HG02623 (cell line): ENCODE measurements at regions not wholly inside any gene's neighbourhood (a gene's known extent, or its start where the extent isn't known, plus 50 kb on each side); places are given as distances from the start of the nearest gene placed in this dataset.
"Not testable (repeated sequence)": the region's sequence is repeated elsewhere in the genome, so short reads cannot be mapped to it uniquely, and the experiment has no call there.

Experiments used
- ATAC-seq: cut with Tn5 transposase; IDR thresholded peaks from one replicate; pipeline ENCODE4 v1.9.1; 2021; ENCODE audit warnings: moderate library complexity; ENCODE audit not compliant: unreplicated experiment

- ATAC-seq: no peak
These were observed 159.9 kb downstream of the DUSP6 start for GRCh38 chr12:89192429-89192828.

DNA sequence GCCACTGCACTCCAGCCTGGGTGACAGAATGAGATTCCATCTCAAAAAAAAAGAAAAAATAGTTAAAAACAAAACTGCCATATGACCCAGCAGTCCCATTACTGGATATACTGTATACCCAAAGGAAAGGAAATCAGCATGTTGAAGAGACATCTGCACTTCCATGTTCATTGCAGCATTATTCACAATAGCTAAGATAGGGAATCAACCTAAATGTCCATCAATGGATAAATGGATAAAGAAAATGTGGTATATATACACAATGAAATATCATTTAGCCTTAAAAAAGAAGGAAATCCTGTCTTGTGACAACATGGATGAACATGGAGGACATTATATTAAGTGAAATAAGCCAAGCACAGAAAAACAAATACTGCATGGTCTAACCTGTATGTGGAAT, 160.7 kb downstream of the DUSP6 start:
- not testable (repeated sequence) for ATAC-seq

DNA sequence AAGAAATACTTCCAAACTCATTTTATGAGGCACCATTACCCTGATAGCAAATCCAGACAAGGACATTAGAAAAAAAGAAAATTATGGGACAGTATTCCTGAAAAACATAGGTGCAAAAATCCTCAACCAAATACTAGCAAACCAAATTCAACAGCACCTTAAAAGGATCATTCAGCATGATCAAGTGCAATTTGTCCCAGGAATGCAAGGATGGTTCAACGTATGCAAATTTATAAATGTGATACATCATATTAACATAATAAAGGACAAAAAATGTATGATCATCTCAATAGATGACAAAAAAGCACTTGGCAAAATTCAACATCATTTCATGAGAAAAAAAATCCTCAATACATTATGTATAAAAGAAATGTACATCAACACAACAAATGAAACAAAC, 162.9 kb downstream of the DUSP6 start:
- no peak for ATAC-seq

GRCh38 chr12:89187507-89187906, 164.8 kb downstream of the DUSP6 start:
- ATAC-seq: no peak

DNA sequence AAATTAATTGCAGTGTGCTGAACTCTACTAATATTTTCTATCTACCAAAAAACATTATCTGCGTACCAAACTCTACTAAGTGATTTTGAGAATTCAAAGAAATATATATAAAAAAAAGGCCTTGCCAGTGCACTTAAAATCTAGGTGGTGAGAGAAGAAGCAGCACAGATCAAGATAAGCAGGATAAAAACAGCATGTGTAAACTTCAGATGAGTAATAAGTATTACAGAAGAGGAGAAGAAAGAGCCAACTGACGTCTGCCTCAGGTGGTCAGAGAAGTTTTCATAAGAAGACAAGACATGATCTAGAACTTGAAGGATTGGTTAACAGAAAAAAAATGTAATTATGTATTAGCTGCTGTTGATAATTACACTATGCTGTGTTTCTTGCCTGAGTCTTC, 166.4 kb downstream of the DUSP6 start:
- no peak for ATAC-seq

DNA sequence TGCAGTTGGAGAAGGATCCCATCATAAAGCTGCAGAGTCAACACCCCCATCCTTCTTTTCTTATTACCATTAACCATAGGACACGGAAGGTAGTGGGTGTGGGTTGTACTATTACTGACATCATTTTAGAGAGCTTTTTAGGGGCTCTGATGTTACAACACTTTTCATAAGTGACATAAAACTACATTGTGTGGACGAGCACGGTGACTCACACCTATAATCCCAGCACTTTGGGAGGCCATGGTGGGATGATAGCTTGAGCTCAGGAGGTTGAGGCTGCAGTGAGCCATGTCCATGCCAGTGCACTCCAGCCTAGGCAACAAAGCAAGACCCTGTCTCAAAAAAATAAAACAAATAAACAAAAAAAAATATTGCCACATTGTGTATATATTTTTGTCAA, 167.1 kb downstream of the DUSP6 start:
- no peak for ATAC-seq

DNA sequence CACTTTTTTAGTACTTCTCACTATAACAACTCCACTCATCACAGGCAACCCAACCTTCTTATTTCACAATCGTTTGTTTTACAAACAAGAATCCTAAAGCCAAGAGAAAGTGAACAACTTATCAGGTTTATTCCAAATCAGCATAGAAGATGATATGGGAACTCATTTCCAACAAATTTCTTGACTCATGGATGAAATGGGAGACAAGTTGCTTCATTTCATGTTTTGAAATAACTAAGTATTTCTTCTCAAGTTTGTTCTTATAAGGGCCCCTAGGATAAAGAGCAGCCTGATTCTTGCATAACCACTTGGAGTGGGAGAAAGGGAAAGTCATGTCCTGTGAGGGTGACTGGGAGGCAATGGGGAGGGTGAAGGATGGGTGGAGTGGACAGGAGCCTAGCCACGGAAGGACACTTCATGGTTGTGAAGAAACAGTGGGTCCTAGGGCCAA, 168.3 kb downstream of the DUSP6 start:
- no peak for ATAC-seq

DNA sequence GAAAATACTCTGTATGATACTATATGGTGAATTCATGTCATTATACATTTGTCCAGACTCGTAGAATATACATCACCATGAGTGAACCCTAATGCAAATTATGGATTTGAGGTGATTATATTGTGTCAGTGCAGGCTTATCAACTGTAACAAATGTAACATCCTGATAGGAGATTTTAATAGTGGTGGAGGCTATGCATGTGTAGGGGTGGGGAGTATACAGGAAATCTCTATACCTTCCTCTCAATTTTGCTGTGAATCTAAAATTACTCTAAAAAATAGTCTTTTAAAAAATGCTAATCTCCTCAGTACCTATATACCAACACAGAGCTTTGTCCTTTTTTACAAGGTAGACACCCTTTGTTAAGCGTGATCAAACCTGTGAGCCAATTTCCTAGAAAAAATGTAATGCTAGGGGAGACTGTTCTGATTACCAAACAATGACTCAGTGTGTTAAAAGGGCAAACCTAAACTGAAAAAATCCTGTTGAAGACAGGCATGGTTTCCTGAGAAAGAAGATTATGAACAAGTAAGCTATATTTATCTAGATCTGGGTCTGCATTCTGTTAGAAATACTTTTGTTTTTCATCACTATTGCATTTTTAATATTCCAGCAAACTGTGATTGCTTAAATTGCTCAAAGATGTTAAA, 170.9 kb downstream of the DUSP6 start:
- ATAC-seq: no peak

GRCh38 chr12:89180496-89180895, 171.8 kb downstream of the DUSP6 start:
- no peak for ATAC-seq

- no peak for ATAC-seq
These were observed 172.3 kb downstream of the DUSP6 start for GRCh38 chr12:89179983-89180382.

DNA sequence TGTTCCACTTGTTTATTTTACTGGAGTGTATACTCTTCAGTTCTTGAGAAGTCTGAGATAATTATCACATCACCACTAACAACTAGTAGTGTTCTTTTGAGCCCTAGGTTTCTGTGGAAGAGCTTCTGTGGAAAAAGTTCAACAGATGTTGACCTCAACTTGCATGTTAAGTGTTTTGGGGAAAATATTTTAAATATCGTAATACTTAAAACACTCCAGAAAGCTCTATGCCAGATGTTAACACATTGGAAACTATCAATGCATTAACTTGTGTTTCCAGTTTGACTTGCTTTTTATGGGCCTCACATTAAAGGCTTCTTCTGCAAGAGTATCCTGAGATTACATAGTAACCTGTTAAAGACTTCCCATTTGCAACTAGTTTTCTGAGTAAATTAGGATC, 173.1 kb downstream of the DUSP6 start:
- no peak for ATAC-seq

- ATAC-seq: no peak
These were observed 174.4 kb downstream of the DUSP6 start for GRCh38 chr12:89177802-89178395.

- no peak for ATAC-seq
These were observed 175.6 kb downstream of the DUSP6 start for GRCh38 chr12:89176676-89177075.

DNA sequence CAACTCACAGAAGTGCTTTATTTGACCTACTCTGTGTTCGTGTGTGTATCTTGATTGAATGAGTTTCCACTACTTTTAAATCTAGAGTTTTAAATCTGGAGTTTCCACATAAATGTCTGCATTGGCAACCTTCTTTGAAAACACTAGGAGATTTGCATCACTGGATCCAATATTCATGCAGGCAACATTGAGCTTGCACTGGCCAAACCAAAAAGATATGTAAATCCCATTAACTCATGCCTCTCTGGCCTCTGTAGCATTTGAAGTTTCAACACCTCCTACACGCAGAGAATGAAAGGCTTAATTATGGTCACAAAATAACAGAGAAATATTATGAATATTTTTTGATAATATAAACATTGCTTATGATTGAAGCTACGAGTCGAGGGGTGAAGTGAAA, 178.6 kb downstream of the DUSP6 start:
- no peak for ATAC-seq

GRCh38 chr12:89173096-89173495, 179.2 kb downstream of the DUSP6 start:
- no peak for ATAC-seq

DNA sequence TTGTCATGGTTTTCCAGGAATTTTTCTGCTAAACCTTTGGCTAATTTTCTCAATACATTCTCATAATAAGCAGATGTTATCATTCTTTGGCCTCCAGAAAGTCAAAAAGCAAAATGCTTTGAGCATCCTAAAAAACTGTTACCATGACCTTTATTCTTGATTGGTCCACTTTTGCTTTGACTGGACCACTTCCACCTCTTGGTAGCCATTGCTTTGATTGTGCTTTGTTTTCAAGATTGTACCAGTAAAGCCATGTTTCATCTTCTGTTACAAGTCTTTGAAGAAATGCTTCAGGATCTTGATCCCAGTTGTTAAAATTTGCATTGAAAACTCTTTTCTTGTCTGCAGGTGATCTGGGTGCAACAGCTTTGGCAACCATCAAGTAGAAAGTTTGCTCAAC, 180.1 kb downstream of the DUSP6 start:
- no peak for ATAC-seq

- ATAC-seq: no peak
These were observed 183.0 kb downstream of the DUSP6 start for GRCh38 chr12:89169321-89169720.

- ATAC-seq: no peak
These were observed 184.3 kb downstream of the DUSP6 start for GRCh38 chr12:89167986-89168385.

- ATAC-seq: peak; percentile 86
These were observed 185.8 kb downstream of the DUSP6 start for GRCh38 chr12:89166525-89166934.

GRCh38 chr12:89166121-89166520, 186.2 kb downstream of the DUSP6 start:
- ATAC-seq: no peak

GRCh38 chr12:89165703-89166102, 186.6 kb downstream of the DUSP6 start:
- no peak for ATAC-seq

DNA sequence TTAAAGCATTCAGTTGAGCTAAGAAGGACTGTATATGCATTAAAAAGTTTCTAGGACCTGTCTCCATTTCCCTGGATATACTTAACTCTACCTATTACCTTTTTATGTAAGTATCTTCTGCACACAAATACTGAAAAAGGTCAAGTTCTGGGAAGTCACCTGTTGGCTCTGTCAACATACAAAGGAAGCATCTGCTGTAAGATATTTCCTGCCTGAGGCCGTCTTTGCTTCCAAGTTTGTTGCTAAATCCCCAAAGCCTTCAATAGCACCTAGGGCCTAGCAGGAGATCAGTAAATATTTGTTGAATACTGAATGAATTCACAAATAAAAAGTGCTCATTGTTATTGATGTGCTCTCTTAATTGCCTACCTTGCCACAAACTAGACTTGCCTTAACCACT, 188.4 kb downstream of the DUSP6 start:
- ATAC-seq: no peak
